ENCODE measurements at regions not wholly inside any gene's neighbourhood (a gene's known extent, or its start where the extent isn't known, plus 50 kb on each side); places are given as distances from the start of the nearest gene placed in this dataset.

- no peak overlapping the region for H2BK5ac ChIP-seq (ENCODE audit: low read depth, low read length)
- POLR2A ChIA-PET (ENCODE audit: partially characterized antibody) = interaction anchor here (0.7 kb wide), 1 partner anchor 17 kb away, joined by 6 read pairs; no protein-coding TSS in a partner anchor
- no peak for FAIRE-seq
- TF ChIP-seq CTCF (IDR thresholded peaks at IDR 0.05; ENCODE audit: control extremely low read depth in 1 of 3, insufficient read depth in 1 of 3, low read depth in 1 of 3, low read length in 3 of 3) = no peak
- no peak for TF ChIP-seq TAF1 (IDR thresholded peaks at IDR 0.05; ENCODE audit: low read depth, low read length)
- no peak for TF ChIP-seq BRCA1 (IDR thresholded peaks at IDR 0.05; ENCODE audit: low read depth, low read length)
- TF ChIP-seq E2F6 (IDR thresholded peaks at IDR 0.05) = no peak
- no peak for TF ChIP-seq SUZ12 (IDR thresholded peaks at IDR 0.05; ENCODE audit: low read length)
- TF ChIP-seq PHF8 (conservative IDR thresholded peaks at IDR 0.05; ENCODE audit: low read depth, low read length) = no peak
- TF ChIP-seq RAD21 (IDR thresholded peaks at IDR 0.05 in 1 of 2, conservative IDR thresholded peaks at IDR 0.05 in 1 of 2; ENCODE audit: low read depth in 2 of 2, low read length in 2 of 2) = no peak
- no peak for TF ChIP-seq TAF7 (optimal IDR thresholded peaks at IDR 0.05; ENCODE audit: borderline replicate concordance, low read depth, low read length)
- TF ChIP-seq RBBP5 (IDR thresholded peaks at IDR 0.05; ENCODE audit: borderline replicate concordance, low read depth, low read length) = no peak
- no peak for TF ChIP-seq EZH2 (IDR thresholded peaks at IDR 0.05; ENCODE audit: low read depth, low read length, severe bottlenecking)
- TF ChIP-seq ASH2L (IDR thresholded peaks at IDR 0.05; ENCODE audit: low read length) = no peak
These were observed 62.5 kb upstream of the LGALSL start for GRCh38 chr2:64391424-64391823.

More at GRCh38 chr2:64391424-64391823, 62.5 kb upstream of the LGALSL start:
- no peak overlapping the region for H2AK5ac ChIP-seq (ENCODE audit: low read depth, low read length)
- no peak overlapping the region for H3K9ac ChIP-seq (replicated peaks in 1 of 4; ENCODE audit: extremely low read depth in 1 of 4, low read depth in 3 of 4, low read length in 3 of 4)
- no peak for DNase-seq (ENCODE audit: low read depth in 1 of 2, low spot score in 2 of 2)
- no peak overlapping the region for H3K14ac ChIP-seq (ENCODE audit: insufficient read length)
- H3K18ac ChIP-seq (ENCODE audit: extremely low read depth, low read length) = no peak overlapping the region
- H3K36me3 ChIP-seq (ENCODE audit: control insufficient read depth in 2 of 4, insufficient read depth in 4 of 4, low read length in 3 of 4) = no peaks in the 10 kb centered on the region; a peak in 1 of 8 replicates
- no peaks in the 10 kb centered on the region for H3K9me3 ChIP-seq (ENCODE audit: insufficient read depth in 2 of 2, low read depth in 1 of 2, low read length in 1 of 2)
- H4K91ac ChIP-seq (replicated peaks; ENCODE audit: insufficient read length, low read length) = no peak overlapping the region
- H2BK12ac ChIP-seq (ENCODE audit: low read depth, low read length) = no peak overlapping the region
- no peaks in the 10 kb centered on the region for H4K20me1 ChIP-seq (replicated peaks in 1 of 2; ENCODE audit: control insufficient read depth in 1 of 2, insufficient read depth in 2 of 2, low read length in 2 of 2)
- no peak overlapping the region for H3K56ac ChIP-seq (replicated peaks; ENCODE audit: insufficient read length, low read depth, low read length)
- no peak overlapping the region for H2BK15ac ChIP-seq (ENCODE audit: low read length)
- no peak overlapping the region for H4K8ac ChIP-seq (ENCODE audit: extremely low read depth, insufficient read depth, low read length)
- H2BK120ac ChIP-seq (replicated peaks; ENCODE audit: low read depth, low read length) = no peak overlapping the region
- peaks cover 0 to 2% (median 0%) of the 10 kb centered on the region in 4 experiments; a peak in 1 of 7 replicates for H3K4me1 ChIP-seq (replicated peaks in 1 of 4; ENCODE audit: control insufficient read depth in 3 of 4, insufficient read depth in 4 of 4, low read length in 3 of 4)
- H3K27me3 ChIP-seq (replicated peaks in 1 of 4; ENCODE audit: control insufficient read depth in 3 of 4, extremely low read depth in 1 of 4, insufficient read depth in 3 of 4, low read length in 3 of 4) = no peaks in the 10 kb centered on the region
- no peak overlapping the region for H2AFZ ChIP-seq (ENCODE audit: low read length)
- no peaks in the 10 kb centered on the region for H3K79me2 ChIP-seq (ENCODE audit: control insufficient read depth in 1 of 2, insufficient read depth in 2 of 2, low read length in 2 of 2)
- H3K79me1 ChIP-seq (ENCODE audit: low read depth, low read length) = no peaks in the 10 kb centered on the region
- CTCF ChIA-PET (ENCODE audit: partially characterized antibody) = interaction anchor here (0.6 kb wide), 1 partner anchor 168 kb away, joined by 3 read pairs; no protein-coding TSS in a partner anchor
- H3K27ac ChIP-seq (ENCODE audit: low read depth, low read length) = no peak overlapping the region
- no peak overlapping the region for H3K4me3 ChIP-seq (ENCODE audit: extremely low read depth in 1 of 4, insufficient read depth in 2 of 4, low read depth in 3 of 4, low read length in 4 of 4)
- no peaks in the 10 kb centered on the region for H3K23me2 ChIP-seq (ENCODE audit: low read depth, low read length)
- no peak overlapping the region for H3K4ac ChIP-seq (replicated peaks; ENCODE audit: insufficient read length, low read depth, low read length)
- H3K23ac ChIP-seq (ENCODE audit: insufficient read length) = no peak overlapping the region
- no peak overlapping the region for H4K5ac ChIP-seq (ENCODE audit: insufficient read length, low read depth, low read length)
- no peak overlapping the region for H2BK20ac ChIP-seq (ENCODE audit: low read length)
- no peak overlapping the region for H3K4me2 ChIP-seq (ENCODE audit: insufficient read depth in 1 of 2, low read depth in 2 of 2, low read length in 2 of 2)
- WGBS, 2 experiments (ENCODE audit: extremely low coverage in 1 of 2, insufficient coverage in 1 of 2, insufficient read length in 1 of 2, insufficient replicate concordance in 2 of 2, low coverage in 1 of 2, low lambda C conversion rate in 2 of 2, missing lambda C conversion rate in 1 of 2) = 83% methylated on average over 2 of the region's 2 CpGs; no CpG with 5 or more reads in 1 of the 2 experiments

All from H1 (cell line).